GM06990 (cell line): ENCODE measurements at regions not wholly inside any gene's neighbourhood (a gene's known extent, or its start where the extent isn't known, plus 50 kb on each side); places are given as distances from the start of the nearest gene placed in this dataset.

ENCODE experiments used
- DNase-seq: peaks from one replicate; pipeline ENCODE4 v3.0.0-alpha.2; 2011; ENCODE audit not compliant: insufficient read length; ENCODE audit errors: extremely low read depth
- H3K27me3 ChIP-seq: replicated peaks from 2 replicates; pipeline ENCODE4 v1.6.0; 2011; ENCODE audit warnings: low read length; ENCODE audit not compliant: control insufficient read depth, insufficient read depth
- H3K36me3 ChIP-seq: 2 replicates; pipeline ENCODE4 v1.5.1; 2011; ENCODE audit warnings: low read length; ENCODE audit not compliant: control insufficient read depth, insufficient read depth
- H3K4me3 ChIP-seq: replicated peaks from 2 replicates; pipeline ENCODE4 v1.5.1; 2011; ENCODE audit warnings: low read depth, mild to moderate bottlenecking, control low read depth, low read length
- TF ChIP-seq, protein P1 (sequence below): IDR thresholded peaks from 2 replicates; pipeline ENCODE4 v1.5.1; 2011; ENCODE audit warnings: low read length, control low read depth, mild to moderate bottlenecking, inconsistent platforms; ENCODE audit not compliant: insufficient read depth, poor library complexity, severe bottlenecking

DNA sequence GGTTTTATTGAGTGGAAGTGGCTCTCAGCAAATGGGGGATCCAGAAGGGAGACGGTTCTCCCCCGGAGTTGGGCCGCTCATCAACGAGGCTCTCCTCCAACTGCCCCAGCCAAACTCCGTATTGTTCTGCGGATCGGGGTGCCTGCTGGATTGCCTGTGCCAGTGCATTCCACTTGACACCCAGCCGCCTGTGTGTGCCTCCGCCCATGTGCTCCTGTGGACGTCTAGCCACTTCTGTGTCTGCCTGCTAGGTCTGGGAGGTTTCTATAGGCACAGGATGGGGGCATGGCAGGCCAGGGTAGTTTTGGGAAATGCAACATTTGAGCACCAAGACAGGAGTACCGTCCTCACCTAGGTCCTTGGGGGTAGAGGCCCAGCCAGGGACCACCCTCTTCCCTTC is 225.7 kb upstream of the AMIGO2 start:
- no peaks in the 10 kb centered on the region for H3K27me3 ChIP-seq
- TF ChIP-seq, protein P1, sequence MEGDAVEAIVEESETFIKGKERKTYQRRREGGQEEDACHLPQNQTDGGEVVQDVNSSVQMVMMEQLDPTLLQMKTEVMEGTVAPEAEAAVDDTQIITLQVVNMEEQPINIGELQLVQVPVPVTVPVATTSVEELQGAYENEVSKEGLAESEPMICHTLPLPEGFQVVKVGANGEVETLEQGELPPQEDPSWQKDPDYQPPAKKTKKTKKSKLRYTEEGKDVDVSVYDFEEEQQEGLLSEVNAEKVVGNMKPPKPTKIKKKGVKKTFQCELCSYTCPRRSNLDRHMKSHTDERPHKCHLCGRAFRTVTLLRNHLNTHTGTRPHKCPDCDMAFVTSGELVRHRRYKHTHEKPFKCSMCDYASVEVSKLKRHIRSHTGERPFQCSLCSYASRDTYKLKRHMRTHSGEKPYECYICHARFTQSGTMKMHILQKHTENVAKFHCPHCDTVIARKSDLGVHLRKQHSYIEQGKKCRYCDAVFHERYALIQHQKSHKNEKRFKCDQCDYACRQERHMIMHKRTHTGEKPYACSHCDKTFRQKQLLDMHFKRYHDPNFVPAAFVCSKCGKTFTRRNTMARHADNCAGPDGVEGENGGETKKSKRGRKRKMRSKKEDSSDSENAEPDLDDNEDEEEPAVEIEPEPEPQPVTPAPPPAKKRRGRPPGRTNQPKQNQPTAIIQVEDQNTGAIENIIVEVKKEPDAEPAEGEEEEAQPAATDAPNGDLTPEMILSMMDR: no peak
- no peak for DNase-seq

DNA sequence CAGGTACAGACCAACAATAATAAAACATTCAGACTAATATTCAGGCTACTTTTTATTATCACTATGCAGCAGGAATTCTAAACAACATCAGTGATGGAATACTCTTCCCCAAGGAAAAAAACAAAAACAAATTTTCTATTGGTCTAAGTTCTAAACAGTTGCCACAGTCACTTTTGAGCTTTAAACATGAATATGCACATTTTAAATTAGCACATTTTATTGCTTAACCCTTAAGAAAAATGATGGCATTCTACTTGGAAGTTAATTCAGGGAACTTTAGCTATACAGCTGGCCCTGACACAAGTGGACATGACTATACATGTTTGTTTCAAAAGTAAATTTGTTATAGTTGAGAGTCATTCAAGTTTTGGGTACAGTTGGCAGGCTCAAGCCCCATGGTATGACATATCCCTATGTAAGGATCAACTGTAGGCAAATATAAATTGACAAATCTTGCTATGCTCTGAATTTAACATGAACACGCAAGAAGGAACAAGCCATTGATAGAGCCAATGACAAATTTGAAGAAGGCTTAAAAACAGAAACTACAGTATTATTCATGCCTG is 224.3 kb upstream of the AMIGO2 start:
- no peak for DNase-seq
- Histone ChIP-seq H3K36me3 (no peaks in the 10 kb centered on the region), H3K4me3 (no peak overlapping the region), H3K27me3 (no peaks in the 10 kb centered on the region)
- TF ChIP-seq, protein P1: no peak

More for the DNA sequence above, 225.7 kb upstream of the AMIGO2 start:
- Histone ChIP-seq H3K4me3 (no peak overlapping the region), H3K36me3 (no peaks in the 10 kb centered on the region)

DNA sequence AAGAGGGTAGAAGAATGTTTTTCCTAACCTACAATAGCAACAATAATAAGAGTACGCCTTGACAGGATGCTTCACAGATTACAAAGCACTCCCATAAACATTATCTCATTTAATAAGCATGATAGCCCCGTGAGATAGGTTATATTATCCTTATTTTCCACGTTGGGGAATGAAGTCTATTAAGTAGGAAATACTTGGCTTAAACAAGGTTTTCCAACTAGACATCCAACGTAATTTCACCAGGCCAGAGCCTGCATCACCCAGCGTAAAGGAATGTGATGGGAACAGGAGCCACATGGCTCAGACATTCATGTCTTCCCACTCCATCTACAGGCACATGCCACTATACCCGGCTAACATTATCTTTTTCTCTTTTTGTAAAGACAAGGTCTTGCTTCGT is 223.4 kb upstream of the AMIGO2 start:
- Histone ChIP-seq H3K4me3 (no peak overlapping the region), H3K27me3 (no peaks in the 10 kb centered on the region), H3K36me3 (no peaks in the 10 kb centered on the region)
- DNase-seq: no peak
- TF ChIP-seq, protein P1: no peak

DNA sequence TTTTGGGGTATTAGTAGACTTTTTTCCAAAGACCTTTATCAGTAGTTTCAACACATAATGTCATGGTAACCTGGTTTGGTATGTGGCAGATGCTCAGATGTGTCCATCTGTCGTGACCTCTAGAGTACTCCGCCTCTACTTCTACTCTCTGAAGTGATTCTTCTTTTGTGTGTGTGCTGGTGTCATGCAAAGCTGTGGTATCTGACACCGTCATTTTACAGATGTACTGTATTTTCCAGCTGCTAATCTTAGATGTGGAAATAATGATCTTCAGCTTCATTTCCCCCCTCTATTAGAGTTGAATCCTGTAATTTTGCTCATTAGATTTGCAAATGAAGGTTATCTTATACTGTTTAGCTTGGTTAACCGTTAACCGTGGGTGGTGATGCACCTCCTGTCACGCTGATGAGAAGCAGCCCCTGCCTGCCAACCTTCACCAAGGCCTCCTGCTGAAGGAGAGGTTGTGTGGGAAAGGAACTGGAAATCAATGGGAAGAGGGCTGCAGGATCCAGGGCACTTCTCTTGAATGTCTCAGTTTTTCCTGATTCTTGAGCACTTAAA is 222.4 kb upstream of the AMIGO2 start:
- no peaks in the 10 kb centered on the region for H3K36me3 ChIP-seq
- no peak overlapping the region for H3K4me3 ChIP-seq
- DNase-seq: peak; percentile 35
- TF ChIP-seq, protein P1: no peak
- no peaks in the 10 kb centered on the region for H3K27me3 ChIP-seq

DNA sequence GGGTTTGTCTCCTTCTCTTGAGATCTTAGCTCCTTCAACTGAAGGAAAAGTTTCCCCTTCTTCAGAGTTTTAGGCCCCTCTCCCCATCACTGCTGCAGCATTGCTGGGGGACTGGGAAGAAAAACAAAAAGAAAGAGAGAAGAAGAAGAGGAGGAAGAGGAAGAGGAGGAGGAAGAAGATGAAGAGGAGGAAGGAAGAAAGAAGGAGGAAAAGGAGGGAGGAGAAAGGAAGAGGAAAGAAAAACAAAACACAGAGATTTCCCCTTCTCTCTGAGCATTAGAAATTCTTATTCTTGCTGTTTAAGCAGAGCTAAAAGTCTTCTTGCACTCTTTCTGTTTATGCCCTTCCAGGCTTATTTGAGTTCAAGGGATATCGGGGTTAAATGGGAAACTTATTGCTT is 219.8 kb upstream of the AMIGO2 start:
- no peak overlapping the region for H3K4me3 ChIP-seq
- DNase-seq: no peak
- TF ChIP-seq, protein P1: no peak
- H3K27me3 ChIP-seq: no peaks in the 10 kb centered on the region
- H3K36me3 ChIP-seq: no peaks in the 10 kb centered on the region

DNA sequence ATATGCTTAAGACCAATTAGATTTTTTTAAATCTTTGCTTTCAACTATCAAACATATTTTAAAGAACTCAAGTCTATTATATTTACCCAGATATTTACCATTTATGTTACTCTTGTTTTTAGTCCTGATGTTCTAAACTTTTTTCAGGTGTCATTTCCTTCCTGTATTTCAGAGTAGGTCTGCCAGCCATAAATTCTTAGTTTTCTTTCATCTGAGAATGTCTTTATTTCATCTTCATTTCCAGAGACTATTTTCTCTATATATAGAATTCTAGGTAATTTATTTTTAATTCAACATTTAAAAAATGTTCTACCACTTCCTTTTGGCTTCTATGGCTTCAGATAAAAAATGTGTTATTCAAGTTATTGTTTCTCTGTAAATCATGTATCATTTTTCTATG is 218.2 kb upstream of the AMIGO2 start:
- H3K27me3 ChIP-seq: no peaks in the 10 kb centered on the region
- DNase-seq: no peak
- no peak overlapping the region for H3K4me3 ChIP-seq
- TF ChIP-seq, protein P1: no peak
- no peaks in the 10 kb centered on the region for H3K36me3 ChIP-seq
